HG02588 (cell line): ENCODE measurements at regions not wholly inside any gene's neighbourhood (a gene's known extent, or its start where the extent isn't known, plus 50 kb on each side); places are given as distances from the start of the nearest gene placed in this dataset.
"Not testable (repeated sequence)": the region's sequence is repeated elsewhere in the genome, so short reads cannot be mapped to it uniquely, and the experiment has no call there.

Experiments
- ATAC-seq: cut with Tn5 transposase; IDR thresholded peaks from one replicate; pipeline ENCODE4 v1.9.1; 2021; ENCODE audit warnings: mild to moderate bottlenecking, moderate library complexity; ENCODE audit not compliant: unreplicated experiment

DNA sequence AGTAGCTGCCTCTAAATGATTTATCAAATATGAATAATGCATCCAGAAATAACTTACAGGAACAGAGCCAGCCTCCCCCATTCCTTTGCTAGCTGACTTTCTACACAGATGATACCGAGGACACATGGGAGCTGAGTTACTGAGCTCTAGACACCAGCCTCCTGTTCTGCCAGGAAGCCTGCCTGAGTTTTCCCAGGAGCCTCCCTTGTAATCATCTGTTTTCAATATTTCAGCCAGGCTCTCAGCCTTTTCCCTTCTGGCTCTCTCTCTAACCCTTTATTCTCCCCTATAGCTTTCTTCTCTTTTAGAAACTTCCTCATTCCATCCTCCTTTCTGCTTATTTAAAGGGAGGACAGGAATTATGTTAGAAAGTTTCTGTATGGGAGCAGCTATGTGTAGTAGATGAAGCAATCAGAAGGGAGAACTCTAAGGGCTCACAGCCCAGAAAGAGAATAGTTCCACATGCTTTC lies 911.6 kb downstream of the TDRD15 start:
- ATAC-seq: no peak

DNA sequence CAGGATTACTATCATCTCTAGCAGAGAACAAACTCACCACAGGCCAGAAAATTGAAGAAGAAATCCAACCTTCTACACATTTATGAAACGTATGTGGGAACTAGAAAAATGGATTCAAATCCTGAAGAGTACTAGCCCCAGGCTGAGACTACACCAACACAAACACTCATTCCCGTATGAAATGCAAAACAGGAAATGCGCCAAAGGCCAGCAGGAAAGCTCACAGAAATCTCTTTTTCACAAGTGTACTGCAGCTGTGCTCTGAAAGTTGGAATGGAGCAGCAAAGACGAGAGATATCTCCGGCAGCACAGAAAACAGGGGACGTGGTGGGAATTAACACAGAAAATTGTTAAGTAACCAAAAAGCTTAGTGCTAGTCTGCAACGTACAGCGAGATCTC lies 913.5 kb downstream of the TDRD15 start:
- no peak for ATAC-seq

DNA sequence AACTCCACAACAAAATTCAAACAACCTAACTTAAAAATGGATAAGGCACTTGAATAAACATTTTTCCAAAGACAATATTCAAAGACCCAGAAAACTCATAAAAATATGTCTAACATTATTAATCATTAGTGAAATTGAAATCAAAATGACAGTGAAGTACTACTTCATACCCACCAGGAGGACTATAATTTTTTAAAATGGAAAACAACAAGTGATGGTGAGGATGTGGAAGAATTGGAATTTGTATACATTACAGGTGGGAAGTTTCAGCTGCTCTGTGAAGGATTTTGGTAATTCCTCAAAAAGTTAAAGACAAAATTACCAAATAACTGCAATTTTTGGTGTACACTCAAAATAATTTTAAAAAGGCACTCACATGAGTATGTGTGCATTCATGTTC lies 920.0 kb downstream of the TDRD15 start:
- ATAC-seq: no peak

DNA sequence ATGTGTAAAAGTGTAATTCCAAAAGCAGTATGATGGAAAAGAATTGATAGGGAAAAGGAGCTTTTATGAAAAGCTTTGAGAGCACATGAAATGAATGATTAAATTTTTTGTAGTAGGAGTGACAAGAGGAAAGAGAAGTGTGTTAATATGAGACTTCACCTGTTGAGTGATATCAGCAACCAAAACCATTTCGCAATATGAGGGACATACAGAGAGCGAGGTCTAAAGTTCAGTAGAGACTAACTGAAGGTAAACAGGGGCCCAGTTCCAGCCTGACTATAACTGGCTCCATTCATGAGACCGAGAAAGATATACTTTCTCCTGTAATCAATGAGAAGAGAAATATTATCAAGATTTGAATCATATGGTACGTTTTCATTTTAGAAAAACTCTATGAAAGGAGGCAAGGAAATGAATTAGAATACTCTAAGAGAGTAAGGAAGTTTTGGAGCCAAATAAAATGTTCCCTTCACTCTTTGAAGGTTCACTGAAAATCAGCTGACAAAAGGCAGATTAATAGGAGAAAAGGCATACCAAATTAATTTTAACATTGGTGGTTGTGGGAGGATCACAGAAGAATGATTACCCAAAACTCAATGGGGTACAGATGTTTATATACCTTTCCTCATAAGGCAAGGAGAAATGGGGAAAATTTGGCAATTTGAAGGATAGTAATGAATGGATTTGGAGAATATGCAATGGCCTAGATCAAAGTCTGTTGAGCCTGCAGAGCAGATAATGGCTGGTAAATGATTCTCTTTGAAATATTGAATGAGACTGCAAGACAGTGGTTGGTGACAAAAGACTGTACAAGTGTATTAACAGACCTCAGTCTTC lies 932.2 kb downstream of the TDRD15 start:
- ATAC-seq: no peak

DNA sequence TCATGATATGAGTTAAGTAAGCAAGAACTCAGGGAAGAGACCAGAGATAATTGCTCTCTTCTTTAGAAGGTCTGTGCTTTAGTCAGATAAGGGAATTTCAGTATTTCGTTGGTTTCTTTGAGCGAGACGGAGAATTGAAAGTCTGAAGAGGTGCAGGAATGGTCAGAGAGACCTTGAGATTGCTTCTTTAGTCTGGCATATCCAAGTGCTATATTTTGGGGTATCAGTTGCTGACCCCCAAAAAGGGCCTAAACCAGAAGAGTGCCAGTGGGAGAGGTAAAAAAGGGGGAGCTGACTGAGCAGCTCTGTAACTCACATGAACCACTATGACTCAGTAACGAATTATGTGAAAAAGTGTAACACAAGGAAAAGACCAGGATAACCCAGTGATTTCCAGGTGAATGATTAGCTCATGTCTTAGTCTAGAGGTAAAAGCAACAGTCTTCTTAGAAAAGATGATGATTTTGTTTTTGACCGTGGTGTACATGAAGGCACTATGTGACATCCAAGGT lies 932.9 kb downstream of the TDRD15 start:
- ATAC-seq: no peak

DNA sequence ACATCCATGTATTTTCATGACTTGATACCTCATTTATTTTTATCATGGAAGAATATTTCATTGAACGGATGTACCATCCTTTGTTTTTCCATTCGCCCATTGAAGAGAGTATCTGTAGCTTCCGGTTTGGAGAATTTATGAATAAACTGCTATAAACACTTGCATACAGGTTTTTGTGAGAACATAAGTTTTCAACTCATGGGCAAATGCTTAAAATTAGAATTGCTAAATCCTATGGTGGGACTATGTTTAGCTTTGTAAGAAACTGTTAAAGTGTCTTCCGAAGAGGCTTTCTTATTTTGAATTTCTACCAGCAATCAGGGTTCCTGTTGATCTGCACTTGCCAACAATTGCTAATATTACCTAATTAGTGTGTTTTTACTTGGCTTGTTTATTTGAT lies 938.9 kb downstream of the TDRD15 start:
- no peak for ATAC-seq

DNA sequence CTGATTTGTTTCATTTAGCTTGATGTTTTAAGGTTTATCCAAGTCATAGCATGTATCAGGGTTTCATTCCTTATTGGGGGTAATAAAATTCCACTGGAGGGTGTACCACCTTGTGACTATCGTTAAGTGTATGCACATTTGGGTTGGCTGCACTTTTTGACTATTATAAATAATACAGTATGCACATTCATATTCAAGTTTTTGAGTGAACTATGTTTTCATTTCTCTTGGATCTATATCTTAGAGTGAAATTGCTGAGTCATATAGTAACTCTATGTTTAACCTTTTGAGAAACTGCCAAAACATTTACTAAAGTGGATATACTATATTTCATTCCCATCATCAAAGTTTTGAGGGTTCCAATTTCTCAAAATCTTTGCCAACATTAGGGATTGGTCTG lies 952.7 kb downstream of the TDRD15 start:
- ATAC-seq: no peak

DNA sequence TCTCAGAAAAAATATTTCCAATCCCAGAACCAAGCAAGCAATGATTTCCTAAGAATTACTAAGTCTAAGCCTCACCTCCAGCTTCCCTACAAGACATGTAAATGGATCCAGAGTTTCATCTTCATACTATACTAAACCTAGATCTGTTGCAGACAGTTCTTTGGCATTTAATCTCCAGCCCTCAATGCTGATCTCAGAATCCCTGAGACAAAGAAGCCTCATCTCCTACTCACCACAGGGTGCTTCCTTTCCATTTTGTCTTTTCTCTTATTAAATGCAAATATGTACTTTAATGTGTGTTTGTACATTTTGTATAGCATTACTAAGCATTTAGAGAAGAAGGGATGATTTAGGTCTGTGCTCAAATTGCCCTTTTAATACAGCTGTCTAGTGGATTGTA lies 954.9 kb downstream of the TDRD15 start:
- ATAC-seq: no peak

DNA sequence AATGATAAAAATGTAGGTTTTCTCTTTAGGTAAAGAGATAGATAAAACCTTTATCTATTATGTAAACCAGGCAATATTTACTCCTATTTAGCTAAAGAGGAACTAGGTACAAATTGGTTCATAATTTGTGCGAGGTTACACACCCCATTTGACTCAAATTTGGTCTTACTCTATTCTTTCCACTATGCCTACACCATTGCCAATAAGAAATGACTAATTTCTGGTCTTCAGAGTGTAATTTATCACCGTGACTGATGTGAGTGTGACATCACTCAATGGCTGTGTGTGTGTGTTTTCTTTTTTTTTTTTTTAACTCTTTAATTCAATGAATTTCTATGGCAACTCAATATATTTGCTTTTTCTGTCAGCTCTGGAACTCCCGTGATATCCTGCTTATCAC lies 955.8 kb downstream of the TDRD15 start:
- ATAC-seq: no peak

DNA sequence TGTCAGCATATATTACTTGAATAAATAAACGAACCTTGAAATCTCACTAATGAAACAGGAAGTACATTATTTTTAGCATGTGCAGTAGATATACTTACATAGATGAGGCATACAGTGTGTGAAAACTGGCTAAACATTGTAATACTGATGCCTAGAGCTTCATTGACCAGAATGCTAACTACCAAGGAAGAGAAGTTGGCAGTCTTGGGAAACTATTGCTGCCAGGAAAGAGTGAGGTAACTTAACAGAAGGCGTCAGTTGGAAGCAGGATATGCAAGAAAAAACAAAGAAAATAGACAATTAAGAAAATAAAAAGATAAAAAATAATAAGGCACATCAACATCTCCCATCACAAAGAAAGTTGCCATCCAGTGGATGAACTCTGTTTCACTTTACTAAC lies 963.0 kb downstream of the TDRD15 start:
- ATAC-seq: no peak

DNA sequence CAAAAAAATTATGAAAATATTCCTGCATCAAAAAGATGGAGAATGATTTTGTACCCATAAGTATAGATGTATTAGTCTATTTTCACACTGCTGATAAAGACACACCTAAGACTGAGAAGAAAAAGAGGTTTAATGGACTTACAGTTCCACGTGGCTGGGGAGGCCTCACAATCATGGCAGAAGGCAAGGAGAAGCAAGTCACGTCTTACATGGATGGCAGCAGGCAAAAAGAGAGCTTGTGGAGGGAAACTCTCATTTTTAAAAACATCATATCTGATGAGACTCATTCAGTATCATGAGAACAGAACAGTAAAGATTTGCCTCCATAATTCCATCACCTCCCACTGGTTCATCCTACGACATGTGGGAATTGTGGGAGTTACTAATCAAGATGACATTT lies 979.8 kb downstream of the TDRD15 start:
- not testable (repeated sequence) for ATAC-seq

DNA sequence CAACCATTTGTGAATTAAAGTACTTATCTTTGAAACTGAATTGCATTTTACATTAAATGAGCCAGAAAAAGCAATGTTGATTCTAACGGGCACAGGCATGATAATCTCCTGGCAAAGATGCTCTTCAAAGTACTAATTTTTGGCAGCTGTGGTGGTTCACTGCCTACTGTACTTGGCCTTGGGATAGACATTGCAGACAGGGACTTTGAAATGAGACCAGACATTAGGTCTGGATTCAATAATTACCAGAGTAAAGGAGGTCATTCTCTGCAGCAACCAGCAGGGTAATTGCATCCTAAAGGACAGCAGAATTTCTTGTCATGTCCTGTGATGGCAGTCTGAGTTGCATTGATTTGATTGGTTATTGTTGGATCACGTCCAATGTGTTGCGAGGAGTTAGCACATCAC lies 986.5 kb downstream of the TDRD15 start:
- ATAC-seq: no peak

DNA sequence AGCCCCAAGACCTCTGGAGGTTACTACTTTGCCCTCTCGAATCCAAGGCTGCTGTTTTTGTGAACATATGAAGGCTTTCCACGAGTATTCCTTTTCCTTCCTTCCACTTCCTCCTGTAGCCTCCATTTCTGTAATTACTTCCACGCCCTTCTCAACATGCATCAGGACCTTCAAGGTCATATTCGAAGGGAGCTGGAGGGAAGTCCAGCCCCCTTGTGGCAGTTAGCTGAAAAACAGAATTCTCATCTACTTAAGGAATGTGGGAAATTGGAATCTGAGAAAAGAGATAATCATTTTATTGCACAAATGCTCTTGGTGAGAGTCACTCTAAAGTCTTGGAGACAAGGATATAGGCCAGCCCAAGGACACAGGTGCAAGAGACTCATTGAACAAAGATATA lies 1000.2 kb downstream of the TDRD15 start:
- ATAC-seq: no peak

DNA sequence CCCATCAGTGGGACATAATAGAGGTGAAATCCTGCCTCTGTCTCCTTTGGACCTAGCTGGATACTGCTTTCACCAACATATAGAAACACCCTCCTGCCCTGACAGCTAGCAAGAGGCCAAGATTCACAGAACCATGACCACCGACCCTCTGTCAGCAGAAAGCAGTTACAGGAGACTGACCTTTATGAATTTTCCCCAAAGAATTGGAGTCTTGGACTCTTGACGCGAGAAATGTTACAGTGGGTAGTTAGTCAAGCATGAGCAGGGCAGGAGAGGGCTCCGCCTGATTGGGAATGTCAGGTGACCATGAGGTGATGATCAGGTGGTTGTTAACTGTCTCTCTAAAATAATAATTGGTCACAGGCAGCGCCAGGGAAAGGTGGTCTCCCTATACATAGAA lies 1002.3 kb downstream of the TDRD15 start:
- no peak for ATAC-seq

DNA sequence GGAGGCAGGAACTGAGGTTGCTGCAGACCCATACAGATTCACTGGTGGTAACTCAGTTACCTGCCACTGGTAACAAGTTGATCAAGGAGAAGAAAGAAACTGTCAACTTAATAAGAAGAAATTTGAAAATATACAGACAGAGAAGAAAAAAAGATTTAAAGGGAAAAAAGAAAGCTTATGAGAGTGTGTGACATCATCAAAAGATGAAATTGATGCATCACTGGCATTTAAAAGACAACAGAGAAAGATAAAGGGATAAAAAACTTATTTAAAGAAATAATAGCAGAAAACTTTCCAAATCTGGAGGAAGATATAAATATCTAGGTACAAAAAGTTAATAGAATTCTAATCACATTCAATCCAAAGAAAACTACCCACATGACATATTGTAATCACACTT lies 1003.2 kb downstream of the TDRD15 start:
- ATAC-seq: no peak

DNA sequence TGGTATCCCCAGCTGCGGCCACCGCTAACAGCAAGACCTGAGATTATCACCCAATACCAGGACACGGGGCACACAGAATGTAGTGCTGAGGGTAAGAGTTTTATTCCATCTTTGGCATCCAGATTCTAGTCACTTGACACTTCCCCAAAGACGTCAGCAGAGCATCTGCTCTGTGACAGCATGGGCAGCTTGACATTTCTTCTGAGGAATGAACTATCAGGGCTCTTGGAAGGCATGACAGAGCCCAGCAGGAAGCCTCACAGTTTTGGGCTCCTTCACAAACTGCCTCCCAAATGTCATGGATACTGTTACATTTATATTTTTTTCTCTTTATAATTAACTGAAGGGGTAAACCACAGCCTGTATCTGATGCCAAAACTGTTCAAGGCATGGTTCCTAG lies 1010.7 kb downstream of the TDRD15 start:
- ATAC-seq: no peak

DNA sequence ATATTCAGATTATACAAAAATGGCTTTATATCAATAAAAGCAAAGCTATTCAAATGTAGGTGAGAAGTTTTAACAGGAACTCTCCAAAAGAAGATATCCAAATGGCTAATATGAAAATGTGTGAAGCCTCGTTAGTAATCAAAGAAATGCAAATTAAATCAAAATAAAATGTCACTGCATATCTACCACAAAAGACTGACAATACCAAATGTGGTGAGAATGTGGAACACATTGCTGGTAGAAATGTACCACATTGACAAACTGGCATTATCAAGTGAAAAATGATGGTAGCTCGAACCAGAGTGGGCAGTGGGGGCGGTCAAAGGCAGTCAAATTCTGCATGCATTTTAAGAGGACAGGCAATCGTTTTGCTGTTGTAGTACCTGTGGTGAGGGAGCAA lies 1012.7 kb downstream of the TDRD15 start:
- no peak for ATAC-seq

DNA sequence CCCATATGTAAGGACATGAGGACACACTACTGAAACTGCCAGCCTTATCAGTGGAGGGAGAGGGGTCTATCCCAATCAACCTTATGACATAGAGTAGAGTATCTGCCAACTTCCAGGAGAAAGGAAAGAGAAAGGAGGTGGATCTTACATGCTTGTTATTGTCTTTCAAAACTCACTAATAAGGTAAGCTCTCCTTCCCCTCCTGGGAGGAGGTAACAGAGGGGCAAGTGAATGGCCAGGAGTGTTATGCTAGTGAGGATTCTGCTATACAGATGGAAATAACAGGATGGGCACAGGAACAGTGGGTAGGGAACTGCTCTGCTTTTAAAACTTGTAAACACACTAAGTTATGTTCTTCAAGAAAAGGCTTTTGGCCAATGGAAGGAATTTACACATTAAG lies 1020.1 kb downstream of the TDRD15 start:
- no peak for ATAC-seq

DNA sequence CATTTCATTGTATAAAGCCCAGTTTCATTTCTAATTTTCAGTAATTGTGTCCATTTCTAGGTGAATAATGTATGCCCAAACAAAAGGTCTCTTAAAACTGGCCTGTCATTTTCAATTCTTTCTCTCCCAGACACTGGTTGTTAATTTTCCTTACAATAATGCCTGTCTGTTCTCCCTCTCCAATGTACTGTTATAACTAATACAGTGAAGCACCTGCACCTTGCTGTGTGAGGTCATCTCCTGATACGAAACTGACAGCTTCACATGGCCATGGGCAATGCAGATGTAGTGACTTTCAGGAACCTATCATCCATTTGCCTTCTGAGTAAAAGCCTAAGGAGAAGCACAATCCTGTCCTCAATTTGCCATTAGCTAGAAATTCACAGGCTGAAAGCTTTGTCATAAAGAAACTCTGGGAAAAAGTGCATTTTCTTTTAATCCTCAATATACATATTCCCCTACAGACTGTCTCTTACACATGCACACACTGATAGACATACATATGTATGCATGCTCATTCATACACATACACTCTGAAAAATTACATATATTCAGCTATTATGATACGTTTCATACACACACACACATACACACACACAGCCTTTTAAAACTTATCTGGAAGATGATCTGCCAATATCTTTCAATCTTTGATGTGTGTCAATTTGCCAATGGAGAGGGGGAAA lies 1030.3 kb downstream of the TDRD15 start:
- no peak for ATAC-seq

DNA sequence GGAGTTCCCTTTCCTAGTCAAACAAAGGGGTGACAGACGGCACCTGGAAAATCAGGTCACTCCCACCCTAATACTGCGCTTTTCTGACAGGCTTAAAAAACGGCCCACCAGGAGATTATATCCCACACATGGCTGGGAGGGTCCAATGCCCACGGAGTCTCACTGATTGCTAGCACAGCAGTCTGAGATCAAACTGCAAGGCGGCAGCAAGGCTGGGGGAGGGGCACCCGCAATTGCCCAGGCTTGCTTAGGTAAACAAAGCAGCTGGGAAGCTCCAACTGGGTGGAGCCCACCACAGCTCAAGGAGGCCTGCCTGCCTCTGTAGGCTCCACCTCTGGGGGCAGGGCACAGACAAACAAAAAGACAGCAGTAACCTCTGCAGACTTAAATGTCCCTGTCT lies 1032.9 kb downstream of the TDRD15 start:
- ATAC-seq: not testable (repeated sequence)

DNA sequence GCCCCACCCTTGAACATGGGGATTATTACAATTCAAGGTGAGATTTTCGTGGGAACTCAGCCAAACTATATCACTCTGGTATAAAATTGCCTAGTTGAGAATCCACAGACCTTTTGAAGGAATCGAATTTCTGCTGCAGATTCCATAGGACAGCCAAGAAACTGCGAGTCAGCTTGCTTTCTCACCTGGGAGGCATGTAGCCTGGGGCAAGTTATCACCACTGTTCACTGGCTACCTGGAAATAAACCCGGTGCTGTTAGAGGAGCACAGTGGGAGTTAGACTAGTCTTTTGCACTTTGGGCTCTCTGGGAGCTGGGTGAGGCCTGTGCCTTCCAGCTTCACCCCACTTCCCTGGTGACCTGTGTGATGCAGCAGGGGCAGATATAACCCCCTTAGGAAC lies 1043.5 kb downstream of the TDRD15 start:
- no peak for ATAC-seq

DNA sequence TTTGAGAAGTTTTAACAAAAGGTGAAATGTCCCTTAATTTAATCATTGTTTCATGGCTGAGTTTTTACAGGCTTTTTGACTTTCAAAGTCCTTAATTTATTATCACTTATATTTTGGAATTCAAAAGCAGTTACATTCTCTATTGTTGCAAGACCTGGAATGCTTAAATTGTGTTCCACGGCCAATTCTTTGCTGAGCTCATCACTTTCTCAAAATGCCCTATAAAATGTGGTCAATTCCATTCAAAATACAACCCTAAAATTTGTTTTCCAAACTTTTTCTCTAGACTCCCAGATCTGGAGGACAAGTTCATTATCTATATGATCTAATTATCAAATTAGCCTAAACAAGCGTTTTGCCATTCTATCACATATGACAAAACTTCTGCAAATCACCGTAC lies 1051.2 kb downstream of the TDRD15 start:
- no peak for ATAC-seq
